ENCODE measurements at regions not wholly inside any gene's neighbourhood (a gene's known extent, or its start where the extent isn't known, plus 50 kb on each side); places are given as distances from the start of the nearest gene placed in this dataset.

GRCh38 chr1:239538239-239538988 is 152.0 kb downstream of the CHRM3 start:
- no peak for DNase-seq (ENCODE audit: low spot score)

- DNase-seq (ENCODE audit: low spot score): no peak
These were observed 152.7 kb downstream of the CHRM3 start for GRCh38 chr1:239539051-239539450.

GRCh38 chr1:239539812-239540211 is 153.4 kb downstream of the CHRM3 start:
- no peak for DNase-seq (ENCODE audit: low spot score)

GRCh38 chr1:239543873-239544272 is 157.5 kb downstream of the CHRM3 start:
- DNase-seq (ENCODE audit: low spot score): no peak

- DNase-seq (ENCODE audit: low spot score): peak; percentile 51
These were observed 159.1 kb downstream of the CHRM3 start for GRCh38 chr1:239545466-239545865.

- DNase-seq (ENCODE audit: low spot score): peak; percentile 65
These were observed 161.6 kb downstream of the CHRM3 start for GRCh38 chr1:239547987-239548386.

GRCh38 chr1:239550178-239550577 is 163.8 kb downstream of the CHRM3 start:
- DNase-seq (ENCODE audit: low spot score): no peak

GRCh38 chr1:239555350-239555749 is 169.0 kb downstream of the CHRM3 start:
- no peak for DNase-seq (ENCODE audit: low spot score)

- no peak for DNase-seq (ENCODE audit: low spot score)
These were observed 172.2 kb downstream of the CHRM3 start for GRCh38 chr1:239558559-239558958.

GRCh38 chr1:239558991-239559390 is 172.6 kb downstream of the CHRM3 start:
- DNase-seq (ENCODE audit: low spot score): no peak

GRCh38 chr1:239560921-239561320 is 174.6 kb downstream of the CHRM3 start:
- DNase-seq (ENCODE audit: low spot score): no peak

GRCh38 chr1:239562095-239562494 is 175.7 kb downstream of the CHRM3 start:
- DNase-seq (ENCODE audit: low spot score): no peak

- no peak for DNase-seq (ENCODE audit: low spot score)
These were observed 177.3 kb downstream of the CHRM3 start for GRCh38 chr1:239563681-239564080.

- DNase-seq (ENCODE audit: low spot score): peak; percentile 15
These were observed 179.7 kb downstream of the CHRM3 start for GRCh38 chr1:239566074-239566473.

GRCh38 chr1:239570878-239571277 is 184.5 kb downstream of the CHRM3 start:
- no peak for DNase-seq (ENCODE audit: low spot score)

- DNase-seq (ENCODE audit: low spot score): no peak
These were observed 185.8 kb downstream of the CHRM3 start for GRCh38 chr1:239572183-239572582.

GRCh38 chr1:239574112-239574511 is 187.7 kb downstream of the CHRM3 start:
- DNase-seq (ENCODE audit: low spot score): no peak

GRCh38 chr1:239575113-239575512 is 188.7 kb downstream of the CHRM3 start:
- DNase-seq (ENCODE audit: low spot score): no peak

- DNase-seq (ENCODE audit: low spot score): no peak
These were observed 197.2 kb downstream of the CHRM3 start for GRCh38 chr1:239583536-239583935.

- DNase-seq (ENCODE audit: low spot score): no peak
These were observed 199.8 kb downstream of the CHRM3 start for GRCh38 chr1:239586128-239586527.

- no peak for DNase-seq (ENCODE audit: low spot score)
These were observed 200.7 kb downstream of the CHRM3 start for GRCh38 chr1:239587066-239587465.

GRCh38 chr1:239587574-239588369 is 201.4 kb downstream of the CHRM3 start:
- DNase-seq (ENCODE audit: low spot score): no peak

GRCh38 chr1:239590556-239590955 is 204.2 kb downstream of the CHRM3 start:
- DNase-seq (ENCODE audit: low spot score): no peak

Measured in A172 (cell line).